Mucosa of rectum (tissue), 2 donors: ENCODE measurements at regions not wholly inside any gene's neighbourhood (a gene's known extent, or its start where the extent isn't known, plus 50 kb on each side); places are given as distances from the start of the nearest gene placed in this dataset.

ENCODE experiments used
- H3K27ac ChIP-seq, 2 donors: one replicate each; pipeline ENCODE4 v1.7.0; 2013; ENCODE audit warnings: inconsistent platforms in 2 of 2, low read depth in 2 of 2, low read length in 2 of 2
- H3K27me3 ChIP-seq, 2 donors: one replicate each; pipeline ENCODE4 v1.7.0; 2013; ENCODE audit warnings: low read length in 2 of 2; ENCODE audit not compliant: control insufficient read depth in 2 of 2, insufficient read depth in 2 of 2
- H3K36me3 ChIP-seq, 2 donors: one replicate each; pipeline ENCODE4 v1.7.0; 2013; ENCODE audit warnings: low read length in 2 of 2; ENCODE audit not compliant: control insufficient read depth in 2 of 2, insufficient read depth in 2 of 2
- H3K4me1 ChIP-seq, 2 donors: one replicate each; pipeline ENCODE4 v1.7.0; 2013; ENCODE audit warnings: low read length in 2 of 2, mild to moderate bottlenecking in 1 of 2; ENCODE audit not compliant: control insufficient read depth in 2 of 2, insufficient read depth in 2 of 2
- H3K4me3 ChIP-seq, 2 donors: one replicate each; pipeline ENCODE4 v1.7.0; 2013; ENCODE audit warnings: low read length in 2 of 2
- H3K9ac ChIP-seq, 2 donors: one replicate each; pipeline ENCODE4 v1.7.0; 2013; ENCODE audit warnings: low read length in 2 of 2, low read depth in 1 of 2, mild to moderate bottlenecking in 1 of 2
- H3K9me3 ChIP-seq, 2 donors: one replicate each; pipeline ENCODE4 v1.7.0; 2013; ENCODE audit warnings: low read length in 2 of 2; ENCODE audit not compliant: control insufficient read depth in 2 of 2
- donor health status: healthy.
- donor health status: Normal muscosa, but diverticular disease.

- Histone ChIP-seq H3K9me3 (no peaks in the 10 kb centered on the region), H3K4me3 (no peak overlapping the region), H3K36me3 (no peaks in the 10 kb centered on the region), H3K27me3 (no peaks in the 10 kb centered on the region), H3K27ac (no peak overlapping the region), H3K9ac (no peak overlapping the region), H3K4me1 (no peaks in the 10 kb centered on the region)
These were observed 550.1 kb downstream of the SLITRK6 start for GRCh38 chr13:85249151-85249550.

GRCh38 chr13:85247780-85248179 is 551.4 kb downstream of the SLITRK6 start:
- H3K4me3 ChIP-seq, result no peak overlapping the region
- no peak overlapping the region for H3K9ac ChIP-seq
- H3K27me3 ChIP-seq, result no peaks in the 10 kb centered on the region
- H3K4me1 ChIP-seq, result no peaks in the 10 kb centered on the region
- no peaks in the 10 kb centered on the region for H3K36me3 ChIP-seq
- no peaks in the 10 kb centered on the region for H3K9me3 ChIP-seq
- H3K27ac ChIP-seq, result no peak overlapping the region

GRCh38 chr13:85243831-85244230 is 555.4 kb downstream of the SLITRK6 start:
- no peak overlapping the region for H3K9ac ChIP-seq

GRCh38 chr13:85241060-85241459 is 558.2 kb downstream of the SLITRK6 start:
- Histone ChIP-seq H3K4me1 (no peaks in the 10 kb centered on the region), H3K27me3 (no peaks in the 10 kb centered on the region), H3K9ac (no peak overlapping the region), H3K4me3 (no peak overlapping the region), H3K36me3 (no peaks in the 10 kb centered on the region), H3K9me3 (no peaks in the 10 kb centered on the region), H3K27ac (no peak overlapping the region)

More at GRCh38 chr13:85243831-85244230, 555.4 kb downstream of the SLITRK6 start:
- Histone ChIP-seq H3K27me3 (no peaks in the 10 kb centered on the region), H3K4me1 (no peaks in the 10 kb centered on the region), H3K9me3 (no peaks in the 10 kb centered on the region), H3K27ac (no peak overlapping the region), H3K4me3 (no peak overlapping the region), H3K36me3 (no peaks in the 10 kb centered on the region)

- no peaks in the 10 kb centered on the region for H3K27me3 ChIP-seq
- no peaks in the 10 kb centered on the region for H3K36me3 ChIP-seq
- no peak overlapping the region for H3K4me3 ChIP-seq
- H3K4me1 ChIP-seq, result no peaks in the 10 kb centered on the region
- H3K9ac ChIP-seq, result no peak overlapping the region
- H3K9me3 ChIP-seq, result no peaks in the 10 kb centered on the region
- no peak overlapping the region for H3K27ac ChIP-seq
These were observed 562.8 kb downstream of the SLITRK6 start for GRCh38 chr13:85236413-85236812.

- H3K4me1 ChIP-seq, result no peaks in the 10 kb centered on the region
- no peak overlapping the region for H3K9ac ChIP-seq
- H3K27ac ChIP-seq, result no peak overlapping the region
- no peak overlapping the region for H3K4me3 ChIP-seq
- H3K9me3 ChIP-seq, result no peaks in the 10 kb centered on the region
- H3K36me3 ChIP-seq, result no peaks in the 10 kb centered on the region
- H3K27me3 ChIP-seq, result no peaks in the 10 kb centered on the region
These were observed 568.5 kb downstream of the SLITRK6 start for GRCh38 chr13:85230691-85231093.

GRCh38 chr13:85228692-85229091 is 570.5 kb downstream of the SLITRK6 start:
- no peaks in the 10 kb centered on the region for H3K27me3 ChIP-seq
- H3K4me3 ChIP-seq, result no peak overlapping the region
- no peaks in the 10 kb centered on the region for H3K4me1 ChIP-seq
- H3K9ac ChIP-seq, result no peak overlapping the region
- H3K9me3 ChIP-seq, result no peaks in the 10 kb centered on the region
- H3K36me3 ChIP-seq, result no peaks in the 10 kb centered on the region
- H3K27ac ChIP-seq, result no peak overlapping the region

GRCh38 chr13:85223883-85224656 is 575.1 kb downstream of the SLITRK6 start:
- H3K4me3 ChIP-seq, result no peak overlapping the region
- no peaks in the 10 kb centered on the region for H3K27me3 ChIP-seq

GRCh38 chr13:85216576-85216975 is 582.6 kb downstream of the SLITRK6 start:
- Histone ChIP-seq H3K36me3 (no peaks in the 10 kb centered on the region), H3K4me3 (no peak overlapping the region), H3K9me3 (no peaks in the 10 kb centered on the region), H3K4me1 (no peaks in the 10 kb centered on the region), H3K27me3 (no peaks in the 10 kb centered on the region), H3K27ac (no peak overlapping the region), H3K9ac (no peak overlapping the region)

More at GRCh38 chr13:85223883-85224656, 575.1 kb downstream of the SLITRK6 start:
- H3K4me1 ChIP-seq, result no peaks in the 10 kb centered on the region
- H3K9ac ChIP-seq, result no peak overlapping the region
- no peaks in the 10 kb centered on the region for H3K36me3 ChIP-seq
- no peak overlapping the region for H3K27ac ChIP-seq
- no peaks in the 10 kb centered on the region for H3K9me3 ChIP-seq

GRCh38 chr13:85212692-85213091 is 586.5 kb downstream of the SLITRK6 start:
- no peaks in the 10 kb centered on the region for H3K36me3 ChIP-seq
- no peaks in the 10 kb centered on the region for H3K4me1 ChIP-seq
- no peaks in the 10 kb centered on the region for H3K9me3 ChIP-seq
- H3K9ac ChIP-seq, result no peak overlapping the region
- H3K27ac ChIP-seq, result no peak overlapping the region
- H3K4me3 ChIP-seq, result no peak overlapping the region
- no peaks in the 10 kb centered on the region for H3K27me3 ChIP-seq
